Stimulated activated naive CD4-positive, alpha-beta T cell (primary cell): ENCODE measurements at regions not wholly inside any gene's neighbourhood (a gene's known extent, or its start where the extent isn't known, plus 50 kb on each side); places are given as distances from the start of the nearest gene placed in this dataset.
A peak's percentile ranks its signal among the peaks of the same experiment; 100 is the strongest.
"Not testable (repeated sequence)": the region's sequence is repeated elsewhere in the genome, so short reads cannot be mapped to it uniquely, and the experiment has no call there.

Source experiments
- DNase-seq, 6 experiments: peaks; one replicate each; lab custom pipeline; 2025; lab: John Stamatoyannopoulos, UW

DNA sequence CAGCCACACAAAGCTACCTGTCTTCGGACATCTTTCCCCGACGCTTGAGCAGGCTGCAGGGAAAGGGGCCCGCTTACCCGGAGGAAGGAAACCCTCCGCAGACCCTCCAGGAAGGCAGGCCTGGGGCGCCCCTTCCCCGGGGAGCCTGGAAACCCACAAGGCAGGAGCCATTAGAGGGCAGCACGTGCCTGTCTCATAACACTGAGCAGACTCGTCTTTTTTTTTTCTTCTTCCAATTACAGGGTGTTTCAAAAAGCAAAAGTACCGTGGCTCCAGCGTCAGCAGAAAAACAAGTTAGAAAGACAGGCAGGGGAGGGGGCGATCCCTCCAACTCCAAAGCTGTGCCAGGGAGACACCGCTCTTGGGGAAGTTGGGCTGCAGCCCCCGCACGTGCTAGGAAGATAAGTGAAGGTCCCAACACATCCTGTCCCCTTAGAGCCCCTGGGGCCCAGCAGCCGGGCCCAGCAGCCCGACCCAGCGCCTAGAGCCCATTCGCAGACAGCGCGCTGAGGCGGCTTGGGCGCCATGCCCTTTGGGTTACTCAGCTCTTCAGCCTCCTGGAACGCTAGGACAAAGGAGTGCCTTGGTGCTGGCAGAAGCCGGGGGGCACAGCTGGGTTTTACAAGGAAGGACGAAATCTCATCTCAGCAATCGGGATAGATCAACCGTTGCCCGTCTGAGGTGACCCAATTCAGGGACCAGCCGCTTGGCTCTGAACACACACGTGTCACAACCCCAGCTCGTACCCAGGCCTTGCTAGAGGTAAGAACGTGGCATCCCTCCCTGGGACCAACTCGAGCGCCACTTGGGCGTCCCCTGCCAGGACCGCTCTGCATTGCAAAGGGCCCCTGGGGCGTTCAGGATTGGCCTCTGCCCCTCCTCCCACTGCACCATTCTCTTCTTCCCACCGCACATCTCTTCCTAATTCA is 136.3 kb downstream of the LY86 start:
- DNase-seq: peak; percentile 34 to 76 (median 54)

GRCh38 chr6:6725468-6726209 is 137.1 kb downstream of the LY86 start:
- no peak for DNase-seq

DNA sequence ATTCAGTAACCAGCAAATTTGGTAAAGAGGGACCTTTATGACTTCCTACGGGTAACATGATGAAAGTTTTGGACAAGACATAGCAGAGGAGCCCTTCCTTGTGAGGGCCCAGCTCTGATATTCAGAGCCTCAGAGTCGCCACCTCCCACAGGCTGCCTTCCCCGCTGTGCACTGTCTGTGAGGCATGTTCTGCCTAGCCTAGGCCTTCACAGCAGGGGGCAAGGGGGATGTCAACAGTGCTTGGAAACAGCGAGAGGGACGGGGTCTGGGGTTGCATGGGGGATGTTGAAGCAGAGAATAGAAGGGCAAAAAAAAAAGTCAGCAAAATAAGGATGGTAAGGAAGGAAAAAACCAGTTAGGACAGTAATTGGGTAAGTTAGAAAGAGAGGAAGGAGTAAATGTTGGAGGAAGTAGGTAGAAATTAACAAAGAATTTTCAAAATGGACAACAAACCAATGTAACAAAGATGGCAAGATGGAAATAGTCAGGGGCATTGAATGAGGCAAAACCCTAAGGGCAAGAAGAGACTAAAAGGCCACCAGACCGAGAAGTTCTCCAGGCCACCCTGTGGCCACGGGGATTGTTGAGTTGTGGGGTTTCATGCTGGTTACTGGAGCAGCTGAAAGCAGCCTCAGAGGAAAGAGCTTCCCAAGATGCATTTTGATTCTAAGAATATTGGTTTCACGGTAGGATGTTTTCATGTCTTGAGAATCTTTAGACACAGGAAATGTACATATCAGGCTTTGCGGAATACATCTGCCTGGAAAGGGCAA is 139.8 kb downstream of the LY86 start:
- no peak for DNase-seq

- no peak for DNase-seq
These were observed 141.5 kb downstream of the LY86 start for GRCh38 chr6:6729971-6730370.

DNA sequence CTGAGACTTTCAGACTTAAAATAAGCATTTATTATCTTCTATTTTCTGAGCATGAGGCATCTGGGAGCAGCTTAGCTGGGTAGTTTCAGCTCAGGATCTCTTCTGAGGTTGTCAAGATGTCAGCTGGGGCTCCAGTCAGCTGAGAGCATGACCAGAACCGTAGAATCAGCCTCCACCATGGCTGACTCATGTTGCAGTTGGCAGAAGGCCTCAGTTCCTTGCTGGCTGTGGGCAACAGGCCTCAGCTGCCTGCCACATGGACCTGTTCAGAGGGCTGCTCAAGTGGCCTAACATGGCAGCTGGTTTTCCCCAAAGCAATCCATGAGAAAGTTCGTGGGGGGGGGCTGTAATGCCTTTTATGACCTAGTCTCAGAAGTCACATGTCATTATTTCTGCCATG is 142.3 kb downstream of the LY86 start:
- no peak for DNase-seq

- no peak for DNase-seq
These were observed 146.3 kb downstream of the LY86 start for GRCh38 chr6:6734479-6735465.

GRCh38 chr6:6736791-6737654 is 148.5 kb downstream of the LY86 start:
- no peak for DNase-seq

DNA sequence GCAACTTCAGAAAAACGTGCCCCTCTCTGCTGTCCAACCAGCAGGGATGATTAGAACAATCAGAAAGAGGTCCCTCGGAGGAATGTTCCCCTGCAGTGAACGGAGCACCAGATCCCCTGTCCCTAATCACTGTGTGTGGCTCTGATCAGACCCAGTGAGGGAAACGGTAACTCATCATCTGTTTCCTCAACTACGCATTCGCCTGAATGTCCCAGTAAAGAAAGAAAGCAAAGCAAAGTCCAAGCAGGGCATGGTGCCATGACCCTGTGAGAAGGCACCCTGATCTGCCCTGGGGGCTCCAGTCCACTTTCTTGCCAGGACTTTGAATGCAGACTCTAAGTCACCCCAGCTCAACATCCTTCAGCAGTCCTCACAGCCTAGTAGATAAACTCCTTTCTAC is 149.2 kb downstream of the LY86 start:
- DNase-seq: no peak

- no peak for DNase-seq
These were observed 149.6 kb downstream of the LY86 start for GRCh38 chr6:6738108-6738507.

DNA sequence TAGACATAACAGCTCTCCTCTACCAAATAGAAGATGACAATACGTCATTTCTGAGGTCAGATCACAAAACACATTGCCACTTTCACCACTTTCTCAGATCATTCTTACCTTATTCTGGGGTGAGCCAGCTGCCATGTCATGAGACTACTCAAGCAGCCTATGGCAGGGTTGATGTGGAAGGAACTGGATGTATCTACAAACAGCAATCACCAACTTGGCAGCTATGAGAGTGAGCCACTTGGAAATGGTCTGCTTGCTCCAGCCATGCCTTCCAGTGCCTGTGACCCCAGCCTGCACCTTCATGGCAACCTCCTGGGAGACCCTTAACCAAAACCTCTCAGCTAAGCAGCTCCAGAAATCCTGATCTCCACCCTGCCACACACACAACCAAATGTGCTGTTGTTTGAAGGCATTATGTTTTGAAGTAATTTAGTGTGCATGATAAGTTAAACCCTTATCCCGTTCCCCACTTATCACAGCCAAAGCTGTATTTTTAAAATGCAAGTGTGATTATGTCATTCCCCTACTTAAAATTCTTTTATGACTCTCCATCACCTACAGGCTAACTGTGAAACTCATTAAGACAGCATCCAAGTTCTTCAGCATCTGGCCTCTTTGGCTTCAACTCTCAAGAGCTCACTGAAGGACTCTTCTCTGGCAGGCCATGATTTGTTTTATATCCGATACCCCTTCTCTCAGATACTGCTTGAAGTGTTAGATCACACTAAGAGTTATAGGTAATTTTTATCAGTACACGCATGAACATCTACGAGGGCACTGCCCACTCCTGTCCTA is 150.6 kb downstream of the LY86 start:
- no peak for DNase-seq

DNA sequence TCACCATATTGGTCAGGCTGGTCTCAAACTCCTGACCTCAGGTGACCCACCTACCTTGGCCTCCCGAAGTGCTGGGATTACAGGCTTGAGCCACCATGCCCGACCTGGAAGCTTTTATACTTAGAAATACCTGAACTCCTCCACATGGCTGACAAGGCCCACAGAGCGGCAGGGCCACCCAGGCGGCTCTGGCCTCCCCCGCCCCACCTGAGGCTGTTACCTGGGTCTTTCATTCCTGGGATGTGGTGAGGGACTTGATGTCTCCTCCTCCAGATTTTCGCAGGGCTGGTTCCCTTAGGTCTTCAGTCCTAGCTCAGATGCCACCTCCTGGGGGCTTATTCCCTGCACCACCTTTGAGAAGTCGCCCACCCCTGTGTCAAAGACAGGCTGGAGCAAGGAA is 152.1 kb downstream of the LY86 start:
- no peak for DNase-seq

- DNase-seq: no peak
These were observed 152.7 kb downstream of the LY86 start for GRCh38 chr6:6741264-6741663.

DNA sequence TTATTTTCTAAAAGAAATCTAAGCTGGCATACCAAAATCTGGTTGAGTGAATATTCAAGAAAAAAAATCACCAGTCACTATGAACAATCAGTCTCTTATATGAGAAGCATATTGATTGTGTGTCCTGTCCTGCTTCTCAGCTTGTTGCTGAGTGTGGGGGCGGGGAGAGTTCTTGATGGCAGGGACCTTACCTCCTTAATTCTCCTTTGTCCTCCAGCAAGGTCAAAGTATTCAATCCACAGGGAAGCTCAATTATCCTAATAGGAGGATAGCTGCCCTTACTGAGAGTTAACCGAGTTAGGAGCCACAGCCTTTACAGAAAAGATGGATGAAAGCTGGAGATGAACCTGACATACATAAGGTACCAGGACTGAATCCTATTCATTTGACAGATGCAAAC is 154.0 kb downstream of the LY86 start:
- no peak for DNase-seq

- DNase-seq: no peak
These were observed 156.0 kb downstream of the LY86 start for GRCh38 chr6:6744551-6744950.

DNA sequence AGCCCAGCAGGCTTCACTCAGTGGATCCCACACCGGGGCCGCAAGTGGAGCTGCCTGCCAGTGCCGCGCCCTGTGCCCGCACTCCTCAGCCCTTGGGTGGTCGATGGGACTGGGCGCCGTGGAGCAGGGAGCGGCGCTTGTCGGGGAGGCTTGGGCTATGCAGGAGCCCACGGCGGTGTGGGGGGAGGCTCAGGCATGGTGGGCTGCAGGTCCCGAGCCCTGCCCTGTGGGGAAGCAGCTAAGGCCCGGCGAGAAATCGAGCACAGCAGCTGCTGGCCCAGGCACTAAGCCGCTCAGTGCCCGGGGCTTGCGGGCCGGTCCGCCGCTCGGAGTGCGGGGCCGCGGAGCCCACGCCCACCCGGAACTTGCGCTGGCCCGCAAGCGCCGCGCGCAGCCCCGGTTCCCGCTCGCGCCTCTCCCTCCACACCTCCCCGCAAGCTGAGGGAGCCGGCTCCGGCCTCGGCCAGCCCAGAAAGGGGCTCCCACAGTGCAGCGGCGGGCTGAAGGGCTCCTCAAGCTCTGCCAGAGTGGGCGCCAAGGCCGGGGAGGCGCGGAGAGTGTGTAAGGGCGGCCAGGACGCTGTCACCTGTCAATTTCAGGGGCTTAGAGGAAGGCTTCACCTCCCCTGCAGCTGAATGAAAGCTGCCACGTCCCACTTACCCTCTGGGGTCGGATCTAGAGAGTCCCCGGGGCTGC is 157.3 kb downstream of the LY86 start:
- DNase-seq: not testable (repeated sequence)

DNA sequence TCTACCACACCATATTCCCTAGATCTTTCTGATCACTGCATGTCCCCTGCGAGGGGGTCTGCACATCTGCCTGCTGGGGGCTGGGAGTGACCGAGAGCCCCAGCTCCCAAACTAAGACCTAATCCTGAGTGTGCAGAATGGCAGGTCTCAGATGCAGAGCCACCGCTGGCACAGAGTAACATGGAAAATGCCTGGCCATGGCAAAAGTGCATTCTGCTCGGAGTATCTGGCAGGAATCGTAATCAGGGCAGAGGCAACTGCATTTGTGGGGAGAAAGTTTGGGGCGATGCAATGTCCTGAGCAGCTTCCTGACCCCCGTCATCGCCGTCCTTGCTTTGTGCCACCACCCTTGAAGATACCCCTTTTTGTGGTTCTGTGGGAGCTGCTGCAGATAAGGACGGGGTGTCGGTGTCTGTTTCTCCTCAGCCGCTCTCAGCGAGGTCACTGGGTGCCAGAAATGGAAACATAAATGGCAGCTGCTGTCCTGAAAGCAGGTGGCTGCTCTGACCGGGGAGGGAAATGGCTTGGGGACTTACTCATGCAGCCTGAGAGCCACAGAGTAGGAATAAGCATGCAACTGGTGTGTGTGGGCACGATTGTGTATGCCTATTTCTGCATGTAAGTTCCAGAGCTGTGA is 157.9 kb downstream of the LY86 start:
- DNase-seq: no peak

GRCh38 chr6:6746970-6747338 is 158.4 kb downstream of the LY86 start:
- DNase-seq: no peak

GRCh38 chr6:6747371-6747770 is 158.9 kb downstream of the LY86 start:
- DNase-seq: no peak
